ENCODE measurements at regions not wholly inside any gene's neighbourhood (a gene's known extent, or its start where the extent isn't known, plus 50 kb on each side); places are given as distances from the start of the nearest gene placed in this dataset.

DNA sequence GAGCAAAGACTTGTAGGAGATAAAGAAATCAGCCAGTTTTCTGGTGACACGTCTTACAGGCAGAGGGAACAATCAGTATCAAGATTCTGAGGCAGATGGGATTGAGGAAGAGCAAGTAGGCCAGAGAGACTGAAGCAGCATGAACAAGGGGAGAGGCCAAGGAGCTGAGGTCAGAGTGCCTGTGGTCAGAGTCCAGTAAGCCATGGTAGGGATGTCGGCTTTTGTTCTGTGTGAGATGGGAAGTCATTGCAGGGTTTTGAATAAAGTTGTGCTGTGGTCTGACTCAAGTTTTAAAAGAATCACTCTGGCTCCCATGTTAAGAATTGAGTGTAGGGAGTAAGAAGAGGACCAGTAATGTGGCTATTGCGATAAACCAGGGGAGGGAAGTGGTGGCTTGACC lies 85.9 kb upstream of the IVNS1ABP start:
- dilution Hi-C loops (cut with HindIII; ENCODE audit: low sequenced_read_pairs, unreplicated experiment), result no loop called here
- Histone ChIP-seq H2AFZ (replicated peaks; ENCODE audit: low read length, poor library complexity) (peak overlapping the region; percentile 46), H2BK15ac (ENCODE audit: low read depth, low read length) (no peak overlapping the region), H3K18ac (ENCODE audit: low read depth, low read length) (no peak overlapping the region), H3K4me1 (ENCODE audit: control insufficient read depth, insufficient read depth, low read length) (peaks cover 6% of the 10 kb centered on the region), H3K9ac (ENCODE audit: low read depth, low read length) (no peak overlapping the region), H3K79me1 (ENCODE audit: low read depth in 1 of 2, low read length in 2 of 2) (no peaks in the 10 kb centered on the region), H2BK5ac (ENCODE audit: low read depth, low read length, poor library complexity, severe bottlenecking) (no peak overlapping the region), H3K23ac (ENCODE audit: low read depth, low read length) (no peak overlapping the region), H3K27me3 (ENCODE audit: control insufficient read depth, insufficient read depth, low read length) (no peaks in the 10 kb centered on the region), H4K5ac (ENCODE audit: low read depth, low read length) (no peak overlapping the region), H3K36me3 (ENCODE audit: control insufficient read depth, insufficient read depth, low read length) (no peaks in the 10 kb centered on the region), H3K27ac (ENCODE audit: insufficient read depth, low read length) (no peak overlapping the region), H3K4me2 (ENCODE audit: low read depth, low read length) (no peak overlapping the region), H2BK20ac (ENCODE audit: low read depth, low read length) (no peak overlapping the region), H3K9me1 (ENCODE audit: insufficient read depth, low read length) (no peaks in the 10 kb centered on the region; the same call in 1 of the 2 replicates), H3K56ac (ENCODE audit: extremely low read depth, insufficient read depth, low read length) (no peak overlapping the region), H3K4me3 (ENCODE audit: insufficient read depth, low read depth, low read length) (no peak overlapping the region), H4K8ac (ENCODE audit: low read depth in 2 of 2, low read length in 2 of 2) (no peak overlapping the region), H2AK5ac (ENCODE audit: low read depth, low read length) (peak overlapping the region; percentile 61; the same call in 1 of the 2 replicates), H2AK9ac (replicated peaks; ENCODE audit: low read depth, low read length, poor library complexity) (no peak overlapping the region), H3K14ac (replicated peaks; ENCODE audit: low read depth, low read length) (no peak overlapping the region), H2BK120ac (ENCODE audit: low read depth, low read length) (no peak overlapping the region), H3K4ac (ENCODE audit: low read depth, low read length) (no peak overlapping the region; the same call in 1 of the 2 replicates), H4K91ac (ENCODE audit: insufficient read depth, low read depth, low read length) (no peak overlapping the region), H4K20me1 (ENCODE audit: insufficient read depth, low read length) (no peaks in the 10 kb centered on the region), H3K9me3 (ENCODE audit: control insufficient read depth, insufficient read depth, low read length) (no peaks in the 10 kb centered on the region; the same call in 1 of the 2 replicates)
- CTCF ChIA-PET, result no interaction called here
- no peak for ATAC-seq (ENCODE audit: low read depth)
- no TSS peak for BruUV-seq (replicated peaks)
- TF ChIP-seq RFX5 (IDR thresholded peaks at IDR 0.05; ENCODE audit: low read depth, low read length) (no peak), BHLHE40 (IDR thresholded peaks at IDR 0.05; ENCODE audit: low read depth, low read length) (no peak), MXI1 (IDR thresholded peaks at IDR 0.05; ENCODE audit: borderline replicate concordance, low read depth, low read length) (no peak), SMC3 (IDR thresholded peaks at IDR 0.05; ENCODE audit: low read depth, low read length) (no peak), CHD1 (IDR thresholded peaks at IDR 0.05; ENCODE audit: low read depth, low read length) (no peak), MAZ (IDR thresholded peaks at IDR 0.05; ENCODE audit: borderline replicate concordance, low read depth, low read length) (no peak), POLR2A (IDR thresholded peaks at IDR 0.05; ENCODE audit: low read depth, low read length) (no peak)
- TF ChIP-seq, protein P1, sequence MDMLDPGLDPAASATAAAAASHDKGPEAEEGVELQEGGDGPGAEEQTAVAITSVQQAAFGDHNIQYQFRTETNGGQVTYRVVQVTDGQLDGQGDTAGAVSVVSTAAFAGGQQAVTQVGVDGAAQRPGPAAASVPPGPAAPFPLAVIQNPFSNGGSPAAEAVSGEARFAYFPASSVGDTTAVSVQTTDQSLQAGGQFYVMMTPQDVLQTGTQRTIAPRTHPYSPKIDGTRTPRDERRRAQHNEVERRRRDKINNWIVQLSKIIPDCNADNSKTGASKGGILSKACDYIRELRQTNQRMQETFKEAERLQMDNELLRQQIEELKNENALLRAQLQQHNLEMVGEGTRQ (IDR thresholded peaks at IDR 0.05; ENCODE audit: low read depth, low read length), result no peak
- in situ Hi-C loops (cut with MboI; ENCODE audit: low sequenced_read_pairs), result no loop called here
- intact Hi-C loops (cut with micrococcal nuclease), result loop anchor here (5.0 kb wide), 1 partner anchor 86 kb away; the partner anchor contains the start of gene IVNS1ABP
- WGBS, 2 experiments (ENCODE audit: extremely low coverage in 2 of 2, insufficient read length in 1 of 2), result 100% methylated on average over 3 of the region's 3 CpGs; no CpG with 5 or more reads in 1 of the 2 experiments
- no peak for DNase-seq
- POLR2A ChIA-PET (ENCODE audit: unreplicated experiment), result no interaction called here

Data from IMR-90 (cell line).